ENCODE measurements at regions not wholly inside any gene's neighbourhood (a gene's known extent, or its start where the extent isn't known, plus 50 kb on each side); places are given as distances from the start of the nearest gene placed in this dataset.

DNA sequence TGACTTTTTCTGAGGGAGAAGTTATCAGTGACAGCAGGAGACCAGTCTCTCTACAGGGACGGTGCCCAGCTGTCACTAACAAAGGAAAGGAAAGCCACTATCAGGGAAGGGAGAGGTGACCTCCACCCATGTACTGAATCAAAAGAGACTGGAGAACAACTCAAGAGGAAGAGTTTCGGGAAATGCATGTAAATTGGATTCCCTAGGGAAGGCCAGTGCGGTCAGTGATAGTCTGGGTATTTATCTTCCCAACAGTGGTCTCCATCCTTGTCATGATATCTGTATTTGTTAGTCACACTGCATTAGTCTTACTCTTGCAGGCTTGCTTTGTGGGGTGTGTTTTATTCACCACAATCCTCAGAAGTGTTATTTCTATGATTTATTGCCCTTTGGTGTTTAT, 193.4 kb upstream of the KIRREL3 start:
- DNase-seq = no peak

DNA sequence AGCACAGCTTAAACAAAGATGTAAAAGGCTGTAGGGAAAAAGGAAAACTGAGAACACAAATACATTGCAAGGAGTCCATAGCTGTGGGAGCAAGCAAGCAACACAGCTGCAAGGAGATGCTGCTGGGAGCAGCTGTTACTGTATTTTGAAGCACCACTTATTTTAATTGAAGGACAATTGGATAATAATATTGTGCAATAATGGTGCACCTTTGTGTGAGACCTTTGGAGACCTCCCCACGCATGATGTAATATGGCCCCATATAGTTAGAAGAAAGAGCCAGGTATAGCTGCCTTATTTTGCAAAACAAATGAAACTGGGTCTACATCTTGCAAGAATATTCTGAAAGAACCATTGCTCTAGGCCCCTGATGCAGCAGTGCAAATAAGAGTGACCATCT, 191.1 kb upstream of the KIRREL3 start:
- DNase-seq = no peak

DNA sequence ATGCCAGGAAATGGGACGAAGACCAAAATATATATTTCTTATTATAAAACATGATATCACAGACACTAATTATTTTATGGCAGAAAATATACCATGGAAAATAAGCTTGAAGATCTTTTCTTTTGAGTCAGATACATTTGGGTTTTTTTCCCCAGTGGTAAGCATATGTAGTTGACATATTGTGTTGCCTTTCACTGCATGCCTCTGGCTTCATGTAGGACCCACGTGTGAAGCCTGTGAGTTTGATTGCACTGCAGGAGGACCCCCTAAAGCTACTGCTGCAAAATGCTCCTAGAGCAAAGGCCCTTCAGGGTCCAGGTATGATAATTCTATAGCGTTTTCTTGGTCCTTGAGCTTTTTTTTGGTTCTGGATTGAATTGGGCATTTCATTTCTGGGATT, 190.7 kb upstream of the KIRREL3 start:
- no peak for DNase-seq

- DNase-seq = no peak
These were observed 182.1 kb upstream of the KIRREL3 start for GRCh38 chr11:127182586-127183203.

- no peak for DNase-seq
These were observed 156.7 kb upstream of the KIRREL3 start for GRCh38 chr11:127157225-127157624.

GRCh38 chr11:127149410-127149809, 148.8 kb upstream of the KIRREL3 start:
- DNase-seq = no peak

DNA sequence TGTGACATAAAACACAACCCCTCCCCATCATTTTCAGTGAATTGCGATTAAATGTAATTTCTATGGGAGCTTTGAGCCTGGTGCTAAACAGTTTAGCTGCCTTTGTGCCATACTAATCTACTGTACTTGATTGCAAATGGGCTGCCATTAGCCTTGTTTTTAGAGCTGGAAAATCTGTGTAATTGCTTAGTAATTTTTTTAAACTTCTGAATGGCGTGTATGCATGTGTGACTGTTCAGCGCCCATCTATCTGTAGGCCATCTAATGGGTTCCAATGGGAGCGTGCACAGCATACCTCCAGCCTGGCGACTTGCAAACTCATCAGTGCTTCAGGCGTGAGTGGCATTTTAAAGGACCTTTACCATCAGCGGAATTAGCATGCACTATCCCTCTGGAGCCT, 142.7 kb upstream of the KIRREL3 start:
- no peak for DNase-seq

DNA sequence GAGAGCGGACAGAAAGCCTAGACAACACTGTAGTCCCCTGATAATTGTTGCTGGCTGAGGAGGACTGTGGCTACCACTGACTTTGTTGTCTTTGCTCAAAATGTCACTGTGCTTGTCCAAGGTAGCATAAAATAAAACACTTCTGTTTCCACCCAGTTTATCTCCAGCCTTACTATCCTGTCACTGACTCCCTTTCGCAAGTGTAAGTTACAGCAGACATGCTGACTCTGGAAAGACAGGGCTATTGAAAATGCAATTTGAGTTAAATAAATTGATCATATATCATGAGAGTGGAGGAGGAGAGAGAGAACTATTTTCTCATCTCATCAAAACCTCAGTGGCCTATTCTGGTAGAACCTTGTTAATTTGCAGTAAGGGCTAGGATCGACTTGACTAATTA, 138.0 kb upstream of the KIRREL3 start:
- no peak for DNase-seq

DNA sequence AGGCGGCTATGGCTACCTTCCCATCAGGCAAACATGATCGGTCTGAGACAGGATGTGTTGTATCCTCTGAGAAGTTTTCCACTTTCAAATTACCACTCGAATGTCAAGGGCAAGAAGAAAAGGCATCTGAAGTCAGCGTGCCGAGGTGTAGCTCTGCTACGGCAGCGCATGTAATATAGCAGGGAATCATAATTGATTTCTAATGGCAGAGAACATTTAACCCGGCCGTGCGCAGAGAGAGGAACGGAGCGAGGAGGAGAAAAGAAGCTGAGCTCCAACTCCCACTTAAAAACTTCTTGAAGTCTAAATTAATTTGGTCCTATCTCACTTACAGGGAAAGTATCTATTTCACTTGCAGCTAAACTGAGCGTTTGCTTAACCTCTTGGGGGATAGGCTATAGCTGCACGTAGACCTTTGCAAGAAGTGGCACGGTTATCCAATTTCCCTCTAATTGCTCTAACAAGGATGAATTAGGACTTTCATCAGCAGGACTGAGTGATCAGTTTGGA, 137.3 kb upstream of the KIRREL3 start:
- DNase-seq = no peak

GRCh38 chr11:127136438-127136837, 135.9 kb upstream of the KIRREL3 start:
- no peak for DNase-seq

- DNase-seq = no peak
These were observed 134.7 kb upstream of the KIRREL3 start for GRCh38 chr11:127135256-127135655.

DNA sequence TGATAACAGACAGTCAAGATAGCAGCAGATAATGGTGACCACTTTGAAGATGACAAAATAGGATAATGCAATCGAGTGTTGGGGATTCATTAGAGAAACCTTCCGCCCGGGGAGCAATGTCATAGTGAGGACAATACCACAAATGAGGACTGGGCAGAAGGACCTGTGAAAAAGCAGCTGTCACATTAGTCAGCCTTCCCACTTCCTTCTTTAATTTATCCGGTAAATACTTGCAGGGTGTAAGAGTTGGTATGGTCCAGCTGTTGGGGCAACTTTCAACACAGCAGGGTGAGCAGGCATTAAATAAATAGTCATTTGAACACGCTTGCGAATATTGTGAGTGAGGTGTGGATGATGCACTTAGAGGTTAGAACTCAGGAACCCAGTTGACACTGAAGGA, 132.5 kb upstream of the KIRREL3 start:
- no peak for DNase-seq

- DNase-seq = no peak
These were observed 129.8 kb upstream of the KIRREL3 start for GRCh38 chr11:127130321-127130720.

- no peak for DNase-seq
These were observed 126.4 kb upstream of the KIRREL3 start for GRCh38 chr11:127126986-127127385.

GRCh38 chr11:127119356-127119755, 118.8 kb upstream of the KIRREL3 start:
- no peak for DNase-seq

- no peak for DNase-seq
These were observed 118.2 kb upstream of the KIRREL3 start for GRCh38 chr11:127118811-127119210.

DNA sequence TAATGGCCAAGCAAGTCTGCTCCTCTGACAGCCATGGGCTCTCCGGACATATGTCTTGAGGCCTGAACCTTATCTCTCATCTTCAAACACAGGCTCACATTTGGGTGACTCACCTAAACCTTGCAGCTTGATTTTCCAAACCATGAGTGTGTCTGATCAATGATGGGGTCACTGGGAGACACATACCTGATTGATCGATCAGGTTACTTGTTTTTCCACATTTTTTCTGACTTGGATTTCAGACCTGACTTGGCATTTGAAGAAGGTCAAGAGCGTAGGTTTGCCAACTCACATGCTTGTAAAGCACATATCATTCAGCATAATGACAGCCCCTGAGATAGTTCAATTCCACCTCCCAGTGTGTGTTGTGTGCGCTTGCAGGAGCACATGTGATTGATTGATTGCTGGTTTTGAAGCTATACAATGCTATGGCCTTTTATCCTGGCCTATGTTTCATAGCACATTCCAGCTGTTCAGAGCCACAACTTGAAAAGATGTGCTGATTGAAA, 116.7 kb upstream of the KIRREL3 start:
- DNase-seq = no peak

DNA sequence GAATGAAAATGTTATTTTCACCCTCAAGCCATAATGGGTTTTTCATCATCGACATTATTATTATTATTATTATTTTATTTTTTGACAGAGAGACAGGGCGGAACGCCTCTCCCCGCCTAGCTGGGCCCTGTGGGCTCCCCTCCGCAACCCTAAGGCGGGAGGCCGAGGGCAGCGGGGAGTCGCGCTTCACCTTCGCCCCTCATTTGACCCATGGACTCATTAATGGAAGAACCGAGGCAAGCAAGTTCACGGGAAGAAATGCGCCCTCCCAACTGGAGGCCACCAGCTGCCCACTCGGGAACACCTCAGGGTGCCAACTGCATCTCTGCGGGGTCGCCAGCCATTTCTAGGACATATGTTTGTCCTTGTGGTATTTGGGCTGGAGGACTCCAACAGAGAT, 115.3 kb upstream of the KIRREL3 start:
- DNase-seq = no peak

GRCh38 chr11:127114035-127114434, 113.5 kb upstream of the KIRREL3 start:
- no peak for DNase-seq

- DNase-seq = no peak
These were observed 110.0 kb upstream of the KIRREL3 start for GRCh38 chr11:127110542-127110941.

GRCh38 chr11:127109796-127110480, 109.4 kb upstream of the KIRREL3 start:
- no peak for DNase-seq

DNA sequence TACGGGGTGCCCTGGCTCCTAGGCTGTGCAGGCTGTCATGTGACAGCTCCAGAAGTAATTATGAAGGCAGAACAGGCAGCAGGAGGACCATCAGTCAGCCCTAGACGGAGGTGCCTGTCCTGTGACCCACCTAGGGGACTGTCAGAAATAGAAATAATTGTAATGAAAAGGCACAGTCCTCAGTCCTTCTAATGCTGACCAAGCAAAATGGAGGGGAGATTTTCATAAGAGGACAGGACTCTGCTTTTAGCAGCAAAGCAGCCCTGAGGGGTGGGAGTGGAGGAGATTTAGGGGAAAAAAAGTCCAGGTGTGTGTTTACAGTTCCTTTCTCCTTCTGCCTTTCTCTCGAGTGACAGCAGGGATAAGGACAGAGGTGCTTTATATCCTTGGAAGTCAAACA, 108.3 kb upstream of the KIRREL3 start:
- no peak for DNase-seq

DNA sequence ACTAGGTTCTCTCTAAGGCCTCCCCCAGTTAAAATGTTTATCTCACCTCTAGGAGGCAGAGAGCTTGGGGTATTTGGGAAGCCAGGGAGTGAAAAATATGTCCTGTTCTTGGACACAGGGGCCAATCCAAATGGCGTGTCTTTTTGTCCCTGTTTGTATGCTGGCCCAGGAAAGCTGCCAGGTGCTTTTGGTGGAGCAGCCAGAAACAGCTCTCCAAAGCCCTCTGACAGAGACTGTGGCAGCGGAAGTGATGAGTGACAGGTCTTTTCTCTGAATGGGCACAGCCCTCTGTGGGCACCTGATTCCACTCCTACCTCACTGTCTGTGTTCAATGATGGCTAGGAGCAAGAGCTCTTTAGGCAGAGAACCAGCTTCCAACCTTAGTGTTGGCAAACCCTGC, 106.4 kb upstream of the KIRREL3 start:
- DNase-seq = no peak

Data from CD4-positive, alpha-beta T cell treated with Interleukin-17A for 4 hours (primary cell).